ENCODE measurements at regions not wholly inside any gene's neighbourhood (a gene's known extent, or its start where the extent isn't known, plus 50 kb on each side); places are given as distances from the start of the nearest gene placed in this dataset.

DNA sequence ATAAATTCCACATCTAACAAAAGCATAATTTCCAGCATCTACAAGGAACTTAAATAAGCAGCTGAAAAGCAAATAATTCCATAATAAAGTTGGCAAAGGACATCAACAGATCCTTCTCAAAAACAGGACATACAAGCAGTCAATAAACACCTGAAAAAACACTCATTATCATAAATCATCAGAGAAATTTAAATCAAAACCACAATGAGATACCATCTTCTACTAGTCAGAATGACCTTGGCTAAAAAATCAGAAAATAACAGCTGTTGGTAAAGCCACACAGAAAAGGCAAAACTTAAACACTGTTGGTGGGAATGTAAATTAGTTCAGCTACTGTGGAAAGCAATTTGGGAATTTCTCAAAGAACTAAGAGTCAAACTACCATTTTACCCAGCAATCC, 1371.1 kb upstream of the ACO1 start:
- H3K27ac Mint-ChIP-seq = no peak overlapping the region
- H3K4me1 Mint-ChIP-seq (ENCODE audit: low read depth) = no peaks in the 10 kb centered on the region
- no peak overlapping the region for H3K4me3 Mint-ChIP-seq
- TF ChIP-seq CTCF (IDR thresholded peaks at IDR 0.05) = no peak
- CTCF ChIA-PET = no interaction called here
- peaks cover 4% of the 10 kb centered on the region for H3K9me3 Mint-ChIP-seq
- POLR2A ChIA-PET = no interaction called here
- DNase-seq = no peak
- no peaks in the 10 kb centered on the region for H3K27me3 Mint-ChIP-seq
- intact Hi-C loops (cut with micrococcal nuclease) = no loop called here
- no peaks in the 10 kb centered on the region for H3K36me3 Mint-ChIP-seq (ENCODE audit: low read depth)
- ATAC-seq = no peak

DNA sequence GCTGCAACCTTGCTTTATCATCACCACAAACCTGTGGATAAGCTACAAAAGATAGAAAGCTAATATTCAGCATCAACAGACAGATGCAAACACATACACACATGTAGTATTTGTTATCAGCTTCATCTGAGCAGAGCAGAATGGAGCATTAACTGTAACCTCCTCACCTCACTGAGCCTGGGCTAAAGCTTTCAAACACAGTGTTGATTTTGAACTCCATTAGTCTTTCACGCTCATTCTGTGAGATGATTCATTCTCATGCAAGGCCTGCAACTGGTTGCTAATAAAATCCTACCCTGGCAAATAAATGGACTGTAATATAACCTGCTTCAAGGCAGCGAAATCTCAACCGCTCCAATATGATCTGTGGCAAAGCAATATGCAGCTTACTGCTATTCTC, 1360.6 kb upstream of the ACO1 start:
- CTCF ChIA-PET = no interaction called here
- TF ChIP-seq CTCF (IDR thresholded peaks at IDR 0.05) = no peak

DNA sequence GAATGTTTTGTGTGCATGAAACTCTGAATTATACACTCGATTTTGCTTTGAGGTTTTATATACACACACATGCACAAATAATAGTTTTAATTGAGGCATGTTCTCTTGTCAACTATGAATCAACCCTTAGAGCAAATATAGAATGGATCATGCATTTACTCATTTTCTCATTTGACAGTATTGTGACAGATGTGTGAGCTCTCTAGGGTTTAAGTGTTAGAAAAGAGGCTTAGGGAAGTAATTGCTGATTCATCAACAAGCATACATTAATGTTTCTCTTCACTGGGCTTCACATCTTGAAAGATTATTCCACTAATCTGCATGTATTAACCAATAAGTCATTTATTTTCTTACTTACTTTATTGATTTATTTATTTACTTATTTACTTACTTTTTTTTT, 1356.8 kb upstream of the ACO1 start:
- H3K9me3 Mint-ChIP-seq = no peaks in the 10 kb centered on the region
- CTCF ChIA-PET = no interaction called here
- H3K27me3 Mint-ChIP-seq = no peaks in the 10 kb centered on the region
- no peak for DNase-seq
- intact Hi-C loops (cut with micrococcal nuclease) = no loop called here
- TF ChIP-seq CTCF (IDR thresholded peaks at IDR 0.05) = no peak
- no peak overlapping the region for H3K4me3 Mint-ChIP-seq
- H3K4me1 Mint-ChIP-seq (ENCODE audit: low read depth) = peaks cover 4% of the 10 kb centered on the region
- H3K27ac Mint-ChIP-seq = no peak overlapping the region
- no peak for ATAC-seq
- H3K36me3 Mint-ChIP-seq (ENCODE audit: low read depth) = no peaks in the 10 kb centered on the region
- POLR2A ChIA-PET = no interaction called here

More for the DNA sequence above, 1360.6 kb upstream of the ACO1 start:
- H3K27me3 Mint-ChIP-seq = no peaks in the 10 kb centered on the region
- H3K4me1 Mint-ChIP-seq (ENCODE audit: low read depth) = no peaks in the 10 kb centered on the region
- DNase-seq = no peak
- H3K4me3 Mint-ChIP-seq = no peak overlapping the region
- ATAC-seq = no peak
- no peaks in the 10 kb centered on the region for H3K9me3 Mint-ChIP-seq
- no peak overlapping the region for H3K27ac Mint-ChIP-seq
- intact Hi-C loops (cut with micrococcal nuclease) = no loop called here
- H3K36me3 Mint-ChIP-seq (ENCODE audit: low read depth) = no peaks in the 10 kb centered on the region
- POLR2A ChIA-PET = no interaction called here

DNA sequence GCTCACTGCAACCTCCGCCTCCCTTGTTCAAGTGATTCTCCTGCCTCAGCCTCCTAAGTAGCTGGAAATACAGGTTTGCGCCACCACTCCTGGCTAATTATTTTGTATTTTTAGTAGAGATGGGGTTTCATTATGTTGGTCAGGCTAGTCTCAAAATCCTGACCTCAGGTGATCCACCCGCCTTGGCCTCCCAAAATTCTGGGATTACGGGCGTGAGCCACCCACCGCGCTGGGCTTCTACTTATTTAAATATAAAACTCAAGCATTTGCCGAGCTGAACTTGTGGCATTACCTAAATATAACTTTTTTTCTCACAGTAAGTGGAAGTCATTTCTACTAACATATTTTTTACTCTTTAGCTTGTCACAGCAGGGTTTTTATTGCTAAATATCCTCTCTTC, 1356.3 kb upstream of the ACO1 start:
- intact Hi-C loops (cut with micrococcal nuclease) = no loop called here
- H3K36me3 Mint-ChIP-seq (ENCODE audit: low read depth) = no peaks in the 10 kb centered on the region
- DNase-seq = no peak
- H3K9me3 Mint-ChIP-seq = no peaks in the 10 kb centered on the region
- ATAC-seq = no peak
- no peak overlapping the region for H3K4me3 Mint-ChIP-seq
- peaks cover 4% of the 10 kb centered on the region for H3K4me1 Mint-ChIP-seq (ENCODE audit: low read depth)
- ChIA-PET CTCF (no interaction called here), POLR2A (no interaction called here)
- no peak overlapping the region for H3K27ac Mint-ChIP-seq
- H3K27me3 Mint-ChIP-seq = no peaks in the 10 kb centered on the region
- no peak for TF ChIP-seq CTCF (IDR thresholded peaks at IDR 0.05)

DNA sequence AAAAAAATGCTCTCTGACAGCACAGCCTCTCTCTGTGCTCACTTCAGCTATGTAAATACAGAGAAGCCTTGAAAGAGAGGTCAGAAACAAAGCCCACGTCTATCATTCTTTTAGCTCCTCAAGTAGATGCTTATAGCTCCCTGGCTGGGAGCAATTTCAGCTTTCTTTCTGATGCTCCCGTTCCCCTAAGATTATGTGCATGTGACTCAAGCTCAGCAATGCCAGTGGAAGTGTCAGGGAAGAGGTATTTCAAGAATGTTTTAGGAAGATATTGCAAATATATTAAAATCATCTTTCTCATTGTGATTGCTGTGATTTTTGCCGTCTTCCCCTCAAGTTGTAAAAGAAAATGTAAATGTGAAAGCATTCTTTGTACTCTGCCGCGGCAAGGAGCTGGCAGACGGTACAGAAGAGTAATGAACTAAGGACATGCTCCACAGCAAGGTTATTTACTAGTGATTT, 1353.7 kb upstream of the ACO1 start:
- ChIA-PET POLR2A (no interaction called here), CTCF (no interaction called here)
- peaks cover 3% of the 10 kb centered on the region for H3K27me3 Mint-ChIP-seq
- H3K36me3 Mint-ChIP-seq (ENCODE audit: low read depth) = no peaks in the 10 kb centered on the region
- no peak for TF ChIP-seq CTCF (IDR thresholded peaks at IDR 0.05)
- peak overlapping the region; percentile 13 for H3K4me3 Mint-ChIP-seq
- no peaks in the 10 kb centered on the region for H3K9me3 Mint-ChIP-seq
- ATAC-seq (no peak), DNase-seq (no peak)
- H3K4me1 Mint-ChIP-seq (ENCODE audit: low read depth) = peaks cover 4% of the 10 kb centered on the region
- no peak overlapping the region for H3K27ac Mint-ChIP-seq
- intact Hi-C loops (cut with micrococcal nuclease) = no loop called here
